GM20431 (cell line): ENCODE measurements at regions not wholly inside any gene's neighbourhood (a gene's known extent, or its start where the extent isn't known, plus 50 kb on each side); places are given as distances from the start of the nearest gene placed in this dataset.
"Not testable (repeated sequence)": the region's sequence is repeated elsewhere in the genome, so short reads cannot be mapped to it uniquely, and the experiment has no call there.

ENCODE experiments used
- in situ Hi-C: fragments of 300-500 bp; cut with MseI, MboI; formaldehyde crosslinking; loops from one replicate; pipeline ENCODE4 v1.15.0; 2020; ENCODE audit warnings: low sequenced_read_pairs; ENCODE audit not compliant: unreplicated experiment

GRCh38 chr12:107503887-107504885 lies 181.4 kb upstream of the PWP1 start:
- in situ Hi-C loops, result no loop called here

- in situ Hi-C loops, result no loop called here
These were observed 176.2 kb upstream of the PWP1 start for GRCh38 chr12:107509421-107509820.

GRCh38 chr12:107510211-107510610 lies 175.4 kb upstream of the PWP1 start:
- in situ Hi-C loops, result no loop called here

- in situ Hi-C loops, result no loop called here
These were observed 174.3 kb upstream of the PWP1 start for GRCh38 chr12:107511292-107511691.

- in situ Hi-C loops, result no loop called here
These were observed 173.2 kb upstream of the PWP1 start for GRCh38 chr12:107512391-107512790.

- in situ Hi-C loops, result no loop called here
These were observed 172.4 kb upstream of the PWP1 start for GRCh38 chr12:107513184-107513583.

- in situ Hi-C loops, result no loop called here
These were observed 171.8 kb upstream of the PWP1 start for GRCh38 chr12:107513636-107514400.

GRCh38 chr12:107514887-107515445 lies 170.6 kb upstream of the PWP1 start:
- in situ Hi-C loops, result no loop called here

GRCh38 chr12:107515446-107515958 lies 170.1 kb upstream of the PWP1 start:
- in situ Hi-C loops, result no loop called here

- in situ Hi-C loops, result not testable (repeated sequence)
These were observed 167.8 kb upstream of the PWP1 start for GRCh38 chr12:107517816-107518215.

GRCh38 chr12:107518868-107519267 lies 166.7 kb upstream of the PWP1 start:
- in situ Hi-C loops, result no loop called here

GRCh38 chr12:107519906-107520859 lies 165.4 kb upstream of the PWP1 start:
- in situ Hi-C loops, result no loop called here

GRCh38 chr12:107521826-107522355 lies 163.7 kb upstream of the PWP1 start:
- in situ Hi-C loops, result no loop called here

GRCh38 chr12:107522692-107523477 lies 162.7 kb upstream of the PWP1 start:
- in situ Hi-C loops, result no loop called here

- in situ Hi-C loops, result no loop called here
These were observed 161.6 kb upstream of the PWP1 start for GRCh38 chr12:107523775-107524535.

- in situ Hi-C loops, result no loop called here
These were observed 160.4 kb upstream of the PWP1 start for GRCh38 chr12:107525063-107525718.
